Endothelial cell (in vitro differentiated cells): ENCODE measurements at regions not wholly inside any gene's neighbourhood (a gene's known extent, or its start where the extent isn't known, plus 50 kb on each side); places are given as distances from the start of the nearest gene placed in this dataset.

Experiments used
- DNase-seq: peaks from one replicate; pipeline ENCODE4 v3.0.0; 2021; ENCODE audit warnings: low spot score
- H3K27ac Mint-ChIP-seq: one replicate; pipeline ENCODE4 v1.8.0; 2021; ENCODE audit warnings: mixed read lengths, inconsistent platforms; ENCODE audit not compliant: unreplicated experiment
- H3K27me3 Mint-ChIP-seq: one replicate; pipeline ENCODE4 v1.8.0; 2021; ENCODE audit warnings: mild to moderate bottlenecking, moderate library complexity, mixed read lengths, inconsistent platforms; ENCODE audit not compliant: unreplicated experiment
- H3K36me3 Mint-ChIP-seq: one replicate; pipeline ENCODE4 v1.8.0; 2021; ENCODE audit warnings: mild to moderate bottlenecking, low read depth, mixed read lengths, inconsistent platforms; ENCODE audit not compliant: unreplicated experiment
- H3K4me1 Mint-ChIP-seq: one replicate; pipeline ENCODE4 v1.8.0; 2021; ENCODE audit warnings: mild to moderate bottlenecking, mixed read lengths, inconsistent platforms; ENCODE audit not compliant: unreplicated experiment
- H3K4me3 Mint-ChIP-seq: one replicate; pipeline ENCODE4 v1.8.0; 2021; ENCODE audit warnings: mild to moderate bottlenecking, mixed read lengths, inconsistent platforms; ENCODE audit not compliant: unreplicated experiment
- H3K9me3 Mint-ChIP-seq: one replicate; pipeline ENCODE4 v1.8.0; 2021; ENCODE audit warnings: mixed read lengths, inconsistent platforms; ENCODE audit not compliant: unreplicated experiment
- CTCF ChIP-seq: fragments of 200-600 bp; sonication (generic); IDR thresholded peaks from one replicate; pipeline ENCODE4 v1.5.0; 2021; ENCODE audit warnings: antibody characterized with exemption; ENCODE audit not compliant: unreplicated experiment

- peaks cover 2% of the 10 kb centered on the region for H3K4me1 Mint-ChIP-seq
- DNase-seq: no peak
- no peak overlapping the region for H3K27ac Mint-ChIP-seq
- no peak overlapping the region for H3K4me3 Mint-ChIP-seq
- no peaks in the 10 kb centered on the region for H3K36me3 Mint-ChIP-seq
- H3K9me3 Mint-ChIP-seq: no peaks in the 10 kb centered on the region
- TF ChIP-seq CTCF: no peak
- H3K27me3 Mint-ChIP-seq: no peaks in the 10 kb centered on the region
Measured at GRCh38 chr1:239261521-239261920, 124.8 kb upstream of the CHRM3 start.

GRCh38 chr1:239260842-239261241 lies 125.5 kb upstream of the CHRM3 start:
- no peak for DNase-seq
- no peaks in the 10 kb centered on the region for H3K9me3 Mint-ChIP-seq
- H3K4me3 Mint-ChIP-seq: no peak overlapping the region

GRCh38 chr1:239255628-239256160 lies 130.7 kb upstream of the CHRM3 start:
- Mint-ChIP-seq H3K9me3 (no peaks in the 10 kb centered on the region), H3K36me3 (no peaks in the 10 kb centered on the region), H3K4me1 (no peaks in the 10 kb centered on the region), H3K27ac (no peak overlapping the region), H3K27me3 (no peaks in the 10 kb centered on the region), H3K4me3 (no peak overlapping the region)
- no peak for DNase-seq
- TF ChIP-seq CTCF: no peak

More at GRCh38 chr1:239260842-239261241, 125.5 kb upstream of the CHRM3 start:
- no peak for TF ChIP-seq CTCF
- peaks cover 2% of the 10 kb centered on the region for H3K4me1 Mint-ChIP-seq
- no peaks in the 10 kb centered on the region for H3K27me3 Mint-ChIP-seq
- H3K36me3 Mint-ChIP-seq: no peaks in the 10 kb centered on the region
- H3K27ac Mint-ChIP-seq: no peak overlapping the region

GRCh38 chr1:239254999-239255398 lies 131.4 kb upstream of the CHRM3 start:
- Mint-ChIP-seq H3K9me3 (no peaks in the 10 kb centered on the region), H3K27ac (no peak overlapping the region), H3K4me3 (no peak overlapping the region), H3K27me3 (no peaks in the 10 kb centered on the region), H3K4me1 (no peaks in the 10 kb centered on the region), H3K36me3 (no peaks in the 10 kb centered on the region)
- no peak for DNase-seq
- no peak for TF ChIP-seq CTCF

GRCh38 chr1:239253032-239253431 lies 133.3 kb upstream of the CHRM3 start:
- H3K36me3 Mint-ChIP-seq: no peaks in the 10 kb centered on the region
- DNase-seq: no peak
- H3K9me3 Mint-ChIP-seq: no peaks in the 10 kb centered on the region
- no peaks in the 10 kb centered on the region for H3K27me3 Mint-ChIP-seq
- no peaks in the 10 kb centered on the region for H3K4me1 Mint-ChIP-seq
- H3K27ac Mint-ChIP-seq: no peak overlapping the region
- no peak for TF ChIP-seq CTCF
- H3K4me3 Mint-ChIP-seq: no peak overlapping the region
